Epithelial cell of esophagus (primary cell): ENCODE measurements at regions not wholly inside any gene's neighbourhood (a gene's known extent, or its start where the extent isn't known, plus 50 kb on each side); places are given as distances from the start of the nearest gene placed in this dataset.

Experiments used
- DNase-seq: peaks from one replicate; pipeline ENCODE4 v3.0.0; 2010; ENCODE audit warnings: low read depth
- H3K4me3 ChIP-seq: 2 replicates; pipeline ENCODE4 v1.5.1; 2011; ENCODE audit warnings: mild to moderate bottlenecking, low read length, control low read depth
- CTCF ChIP-seq: IDR thresholded peaks from 2 replicates; pipeline ENCODE4 v1.5.1; 2011; ENCODE audit warnings: low read depth, mild to moderate bottlenecking, low read length, control low read depth, inconsistent platforms; ENCODE audit not compliant: insufficient read depth; ENCODE audit errors: missing control alignments

GRCh38 chr13:55660851-55661250 lies 1479.9 kb upstream of the PRR20A start:
- TF ChIP-seq CTCF, result no peak
- DNase-seq, result no peak
- H3K4me3 ChIP-seq, result no peak overlapping the region

GRCh38 chr13:55661505-55661904 lies 1479.2 kb upstream of the PRR20A start:
- DNase-seq, result no peak
- no peak for TF ChIP-seq CTCF
- no peak overlapping the region for H3K4me3 ChIP-seq

GRCh38 chr13:55664178-55664577 lies 1476.5 kb upstream of the PRR20A start:
- H3K4me3 ChIP-seq, result no peak overlapping the region
- TF ChIP-seq CTCF, result no peak
- DNase-seq, result no peak

GRCh38 chr13:55669051-55669450 lies 1471.7 kb upstream of the PRR20A start:
- no peak for TF ChIP-seq CTCF
- no peak overlapping the region for H3K4me3 ChIP-seq
- no peak for DNase-seq

GRCh38 chr13:55673910-55674309 lies 1466.8 kb upstream of the PRR20A start:
- TF ChIP-seq CTCF, result no peak

GRCh38 chr13:55682776-55683175 lies 1457.9 kb upstream of the PRR20A start:
- no peak overlapping the region for H3K4me3 ChIP-seq
- no peak for DNase-seq
- no peak for TF ChIP-seq CTCF

More at GRCh38 chr13:55673910-55674309, 1466.8 kb upstream of the PRR20A start:
- no peak overlapping the region for H3K4me3 ChIP-seq
- no peak for DNase-seq

GRCh38 chr13:55705526-55705925 lies 1435.2 kb upstream of the PRR20A start:
- TF ChIP-seq CTCF, result no peak
- DNase-seq, result no peak
- no peak overlapping the region for H3K4me3 ChIP-seq
